Activated CD8-positive, alpha-beta T cell treated with anti-CD3 and anti-CD28 coated beads, Interleukin-2, amount 10 ng/mL, durations not matched to agents 7 days and 5 days (primary cell): ENCODE measurements at regions not wholly inside any gene's neighbourhood (a gene's known extent, or its start where the extent isn't known, plus 50 kb on each side); places are given as distances from the start of the nearest gene placed in this dataset.

Source experiments
- ATAC-seq: fragments of 150-1000 bp; cut with Tn5 transposase; one replicate; pipeline ENCODE4 v1.10.0; 2021; ENCODE audit warnings: moderate library complexity
- CTCF ChIA-PET: fragments of 350-600 bp; sonication (Branson Sonifier 250); formaldehyde crosslinking; loops from one replicate; lab custom pipeline; 2021; ENCODE audit warnings: antibody characterized with exemption; lab: Charles Lee
- POLR2A ChIA-PET: fragments of 350-600 bp; sonication (Branson Sonifier 250); formaldehyde crosslinking; loops from one replicate; lab custom pipeline; 2021; ENCODE audit warnings: antibody characterized with exemption; lab: Charles Lee
- DNase-seq: peaks from one replicate; pipeline ENCODE4 v3.0.0-alpha.2; 2020
- H3K27ac Mint-ChIP-seq: one replicate; pipeline ENCODE4 v1.8.0; 2021; ENCODE audit warnings: mild to moderate bottlenecking, mixed read lengths
- H3K27me3 Mint-ChIP-seq: one replicate; pipeline ENCODE4 v1.8.0; 2021; ENCODE audit warnings: low read depth, mixed read lengths
- H3K36me3 Mint-ChIP-seq: one replicate; pipeline ENCODE4 v1.8.0; 2021; ENCODE audit warnings: low read depth, mixed read lengths
- H3K4me1 Mint-ChIP-seq: one replicate; pipeline ENCODE4 v1.8.0; 2021; ENCODE audit warnings: low read depth, mixed read lengths
- H3K4me3 Mint-ChIP-seq: one replicate; pipeline ENCODE4 v1.8.0; 2021; ENCODE audit warnings: mild to moderate bottlenecking, mixed read lengths
- H3K9me3 Mint-ChIP-seq: one replicate; pipeline ENCODE4 v1.8.0; 2022; ENCODE audit warnings: mixed read lengths; ENCODE audit not compliant: insufficient read depth

- ChIA-PET CTCF (no interaction called here), POLR2A (no interaction called here)
- peaks cover 4% of the 10 kb centered on the region for H3K9me3 Mint-ChIP-seq
- H3K27ac Mint-ChIP-seq, result no peak overlapping the region
- ATAC-seq (no peak), DNase-seq (no peak)
- no peaks in the 10 kb centered on the region for H3K4me1 Mint-ChIP-seq
- H3K4me3 Mint-ChIP-seq, result no peak overlapping the region
- H3K36me3 Mint-ChIP-seq, result no peaks in the 10 kb centered on the region
- no peaks in the 10 kb centered on the region for H3K27me3 Mint-ChIP-seq
Observed at GRCh38 chr5:87844866-87845265, 423.8 kb downstream of the TMEM161B start.

GRCh38 chr5:87844449-87844848 is 424.2 kb downstream of the TMEM161B start:
- no peaks in the 10 kb centered on the region for H3K4me1 Mint-ChIP-seq
- ATAC-seq (no peak), DNase-seq (no peak)
- no peak overlapping the region for H3K4me3 Mint-ChIP-seq
- H3K36me3 Mint-ChIP-seq, result no peaks in the 10 kb centered on the region
- ChIA-PET POLR2A (no interaction called here), CTCF (no interaction called here)
- no peaks in the 10 kb centered on the region for H3K27me3 Mint-ChIP-seq
- no peak overlapping the region for H3K27ac Mint-ChIP-seq
- peaks cover 4% of the 10 kb centered on the region for H3K9me3 Mint-ChIP-seq

- ATAC-seq, result no peak
- CTCF ChIA-PET, result no interaction called here
- H3K4me1 Mint-ChIP-seq, result no peaks in the 10 kb centered on the region
- H3K27me3 Mint-ChIP-seq, result no peaks in the 10 kb centered on the region
- H3K9me3 Mint-ChIP-seq, result peaks cover 4% of the 10 kb centered on the region
- POLR2A ChIA-PET, result no interaction called here
- no peak overlapping the region for H3K27ac Mint-ChIP-seq
- no peak overlapping the region for H3K4me3 Mint-ChIP-seq
- no peaks in the 10 kb centered on the region for H3K36me3 Mint-ChIP-seq
- DNase-seq, result no peak
Observed at GRCh38 chr5:87836696-87837095, 424.0 kb upstream of the CCNH start.

- H3K36me3 Mint-ChIP-seq, result no peaks in the 10 kb centered on the region
- ChIA-PET CTCF (no interaction called here), POLR2A (no interaction called here)
- ATAC-seq, result no peak
- no peak overlapping the region for H3K27ac Mint-ChIP-seq
- H3K27me3 Mint-ChIP-seq, result no peaks in the 10 kb centered on the region
- H3K9me3 Mint-ChIP-seq, result no peaks in the 10 kb centered on the region
- no peaks in the 10 kb centered on the region for H3K4me1 Mint-ChIP-seq
- H3K4me3 Mint-ChIP-seq, result no peak overlapping the region
- no peak for DNase-seq
Observed at GRCh38 chr5:87831499-87831898, 418.8 kb upstream of the CCNH start.

- ChIA-PET CTCF (no interaction called here), POLR2A (no interaction called here)
- Mint-ChIP-seq H3K4me1 (no peaks in the 10 kb centered on the region), H3K4me3 (no peak overlapping the region), H3K9me3 (no peaks in the 10 kb centered on the region), H3K36me3 (no peaks in the 10 kb centered on the region), H3K27ac (no peak overlapping the region), H3K27me3 (no peaks in the 10 kb centered on the region)
- ATAC-seq (no peak), DNase-seq (no peak)
Observed at GRCh38 chr5:87829217-87829551, 416.5 kb upstream of the CCNH start.

- H3K9me3 Mint-ChIP-seq, result no peaks in the 10 kb centered on the region
- DNase-seq (no peak), ATAC-seq (no peak)
- H3K4me1 Mint-ChIP-seq, result no peaks in the 10 kb centered on the region
- no peak overlapping the region for H3K4me3 Mint-ChIP-seq
- no peaks in the 10 kb centered on the region for H3K27me3 Mint-ChIP-seq
- no peak overlapping the region for H3K27ac Mint-ChIP-seq
- CTCF ChIA-PET, result interaction anchor here (1.2 kb wide), 1 partner anchor 9 kb away, joined by 3 read pairs; no protein-coding TSS in a partner anchor
- POLR2A ChIA-PET, result no interaction called here
- no peaks in the 10 kb centered on the region for H3K36me3 Mint-ChIP-seq
Observed at GRCh38 chr5:87828545-87829216, 416.0 kb upstream of the CCNH start.

- no peaks in the 10 kb centered on the region for H3K4me1 Mint-ChIP-seq
- H3K4me3 Mint-ChIP-seq, result no peak overlapping the region
- DNase-seq (no peak), ATAC-seq (no peak)
- POLR2A ChIA-PET, result no interaction called here
- no peak overlapping the region for H3K27ac Mint-ChIP-seq
- H3K27me3 Mint-ChIP-seq, result no peaks in the 10 kb centered on the region
- no peaks in the 10 kb centered on the region for H3K36me3 Mint-ChIP-seq
- CTCF ChIA-PET, result interaction anchor here (0.6 to 1.2 kb wide), 2 partner anchors 8 to 351 kb away, joined by 3 read pairs; no protein-coding TSS in a partner anchor
- no peaks in the 10 kb centered on the region for H3K9me3 Mint-ChIP-seq
Observed at GRCh38 chr5:87827539-87827938, 414.8 kb upstream of the CCNH start.

- no peak overlapping the region for H3K4me3 Mint-ChIP-seq
- no peaks in the 10 kb centered on the region for H3K27me3 Mint-ChIP-seq
- no peaks in the 10 kb centered on the region for H3K4me1 Mint-ChIP-seq
- POLR2A ChIA-PET, result no interaction called here
- H3K36me3 Mint-ChIP-seq, result no peaks in the 10 kb centered on the region
- ATAC-seq, result no peak
- no peaks in the 10 kb centered on the region for H3K9me3 Mint-ChIP-seq
- CTCF ChIA-PET, result no interaction called here
- H3K27ac Mint-ChIP-seq, result no peak overlapping the region
- DNase-seq, result no peak
Observed at GRCh38 chr5:87826507-87826906, 413.8 kb upstream of the CCNH start.

- Mint-ChIP-seq H3K4me1 (no peaks in the 10 kb centered on the region), H3K36me3 (no peaks in the 10 kb centered on the region), H3K4me3 (no peak overlapping the region), H3K9me3 (no peaks in the 10 kb centered on the region), H3K27me3 (no peaks in the 10 kb centered on the region), H3K27ac (no peak overlapping the region)
- ATAC-seq, result no peak
- ChIA-PET CTCF (no interaction called here), POLR2A (no interaction called here)
- no peak for DNase-seq
Observed at GRCh38 chr5:87825583-87825982, 412.9 kb upstream of the CCNH start.

GRCh38 chr5:87807783-87808182 is 395.1 kb upstream of the CCNH start:
- POLR2A ChIA-PET, result no interaction called here
- CTCF ChIA-PET, result no interaction called here
- H3K27me3 Mint-ChIP-seq, result no peaks in the 10 kb centered on the region
- ATAC-seq, result no peak
- no peak overlapping the region for H3K4me3 Mint-ChIP-seq
- no peaks in the 10 kb centered on the region for H3K9me3 Mint-ChIP-seq
- H3K36me3 Mint-ChIP-seq, result no peaks in the 10 kb centered on the region
- no peaks in the 10 kb centered on the region for H3K4me1 Mint-ChIP-seq
- no peak for DNase-seq
- no peak overlapping the region for H3K27ac Mint-ChIP-seq

- H3K4me1 Mint-ChIP-seq, result no peaks in the 10 kb centered on the region
- no peak overlapping the region for H3K27ac Mint-ChIP-seq
- H3K4me3 Mint-ChIP-seq, result no peak overlapping the region
- ATAC-seq (no peak), DNase-seq (no peak)
- H3K9me3 Mint-ChIP-seq, result no peaks in the 10 kb centered on the region
- ChIA-PET CTCF (no interaction called here), POLR2A (no interaction called here)
- no peaks in the 10 kb centered on the region for H3K27me3 Mint-ChIP-seq
- no peaks in the 10 kb centered on the region for H3K36me3 Mint-ChIP-seq
Observed at GRCh38 chr5:87803352-87803751, 390.6 kb upstream of the CCNH start.

- DNase-seq (no peak), ATAC-seq (no peak)
- H3K36me3 Mint-ChIP-seq, result no peaks in the 10 kb centered on the region
- H3K4me3 Mint-ChIP-seq, result no peak overlapping the region
- H3K9me3 Mint-ChIP-seq, result no peaks in the 10 kb centered on the region
- H3K27me3 Mint-ChIP-seq, result peaks cover 5% of the 10 kb centered on the region
- H3K4me1 Mint-ChIP-seq, result no peaks in the 10 kb centered on the region
- POLR2A ChIA-PET, result no interaction called here
- H3K27ac Mint-ChIP-seq, result no peak overlapping the region
- CTCF ChIA-PET, result interaction anchor here (1.5 kb wide), 1 partner anchor 11 kb away, joined by 6 read pairs; no protein-coding TSS in a partner anchor
Observed at GRCh38 chr5:87791869-87792268, 379.1 kb upstream of the CCNH start.

- H3K27ac Mint-ChIP-seq, result no peak overlapping the region
- no peaks in the 10 kb centered on the region for H3K4me1 Mint-ChIP-seq
- ChIA-PET POLR2A (no interaction called here), CTCF (interaction anchor here (1.3 kb wide), 1 partner anchor 902 kb away, joined by 4 read pairs; no protein-coding TSS in a partner anchor)
- H3K27me3 Mint-ChIP-seq, result peaks cover 7% of the 10 kb centered on the region
- H3K36me3 Mint-ChIP-seq, result no peaks in the 10 kb centered on the region
- DNase-seq, result no peak
- no peaks in the 10 kb centered on the region for H3K9me3 Mint-ChIP-seq
- H3K4me3 Mint-ChIP-seq, result no peak overlapping the region
- ATAC-seq, result no peak
Observed at GRCh38 chr5:87788416-87788815, 375.7 kb upstream of the CCNH start.
